ENCODE measurements at regions not wholly inside any gene's neighbourhood (a gene's known extent, or its start where the extent isn't known, plus 50 kb on each side); places are given as distances from the start of the nearest gene placed in this dataset.

DNA sequence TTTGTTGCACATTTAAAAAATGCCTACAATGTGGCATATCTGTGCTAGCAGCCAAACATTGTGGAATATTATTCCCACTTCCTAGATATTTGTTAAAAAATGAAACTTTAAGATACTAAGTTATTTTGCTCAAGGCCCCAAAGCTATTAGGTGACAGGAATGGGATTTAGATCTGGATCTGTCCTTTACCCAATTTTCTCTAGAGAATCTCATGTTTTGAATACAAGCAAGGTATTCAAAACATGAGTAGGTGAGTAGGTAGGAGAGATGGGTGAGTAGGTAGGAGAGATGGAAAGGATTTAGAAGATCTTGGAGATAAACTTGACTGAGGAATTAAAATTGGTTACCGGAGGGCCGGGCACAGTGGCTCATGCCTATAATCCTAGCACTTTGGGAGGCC lies 61.2 kb upstream of the AKIRIN2 start:
- Mint-ChIP-seq H3K4me3 (ENCODE audit: low read depth, unreplicated experiment) (no peak overlapping the region), H3K36me3 (ENCODE audit: insufficient read depth, unreplicated experiment) (no peaks in the 10 kb centered on the region), H3K9me3 (ENCODE audit: low read depth, unreplicated experiment) (peaks cover 2% of the 10 kb centered on the region), H3K27me3 (ENCODE audit: unreplicated experiment) (no peaks in the 10 kb centered on the region), H3K27ac (ENCODE audit: unreplicated experiment) (no peak overlapping the region), H3K4me1 (ENCODE audit: low read depth, unreplicated experiment) (no peaks in the 10 kb centered on the region)
- intact Hi-C loops (cut with micrococcal nuclease; ENCODE audit: unreplicated experiment): no loop called here
- TF ChIP-seq, protein P1, sequence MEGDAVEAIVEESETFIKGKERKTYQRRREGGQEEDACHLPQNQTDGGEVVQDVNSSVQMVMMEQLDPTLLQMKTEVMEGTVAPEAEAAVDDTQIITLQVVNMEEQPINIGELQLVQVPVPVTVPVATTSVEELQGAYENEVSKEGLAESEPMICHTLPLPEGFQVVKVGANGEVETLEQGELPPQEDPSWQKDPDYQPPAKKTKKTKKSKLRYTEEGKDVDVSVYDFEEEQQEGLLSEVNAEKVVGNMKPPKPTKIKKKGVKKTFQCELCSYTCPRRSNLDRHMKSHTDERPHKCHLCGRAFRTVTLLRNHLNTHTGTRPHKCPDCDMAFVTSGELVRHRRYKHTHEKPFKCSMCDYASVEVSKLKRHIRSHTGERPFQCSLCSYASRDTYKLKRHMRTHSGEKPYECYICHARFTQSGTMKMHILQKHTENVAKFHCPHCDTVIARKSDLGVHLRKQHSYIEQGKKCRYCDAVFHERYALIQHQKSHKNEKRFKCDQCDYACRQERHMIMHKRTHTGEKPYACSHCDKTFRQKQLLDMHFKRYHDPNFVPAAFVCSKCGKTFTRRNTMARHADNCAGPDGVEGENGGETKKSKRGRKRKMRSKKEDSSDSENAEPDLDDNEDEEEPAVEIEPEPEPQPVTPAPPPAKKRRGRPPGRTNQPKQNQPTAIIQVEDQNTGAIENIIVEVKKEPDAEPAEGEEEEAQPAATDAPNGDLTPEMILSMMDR (IDR thresholded peaks at IDR 0.05; ENCODE audit: unreplicated experiment): no peak
- CTCF ChIA-PET: interaction anchor here (0.7 kb wide), 1 partner anchor 85 kb away, joined by 5 read pairs; no protein-coding TSS in a partner anchor
- no peak for DNase-seq
- BruUV-seq (replicated peaks): no TSS peak

DNA sequence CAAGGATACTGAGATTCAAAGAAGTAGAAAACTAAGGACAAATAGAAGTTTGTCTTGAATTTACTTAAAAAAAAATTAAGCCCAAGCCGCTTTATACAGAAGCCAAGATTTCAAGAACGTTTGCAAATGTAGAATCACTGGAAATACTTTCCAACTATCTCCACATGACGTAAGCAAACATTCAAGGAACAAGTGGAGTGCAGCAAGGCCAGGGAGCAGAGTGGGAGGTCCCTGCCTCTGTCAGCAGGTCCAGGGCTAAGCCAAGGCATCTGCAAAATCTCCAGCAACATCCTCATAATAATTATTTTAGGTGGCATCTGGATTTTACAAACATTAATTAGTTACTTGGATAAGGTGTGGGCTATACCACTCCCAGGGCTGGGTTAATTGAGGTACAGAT lies 60.1 kb upstream of the AKIRIN2 start:
- no TSS peak for BruUV-seq (replicated peaks)
- Mint-ChIP-seq H3K27me3 (ENCODE audit: unreplicated experiment) (no peaks in the 10 kb centered on the region), H3K4me3 (ENCODE audit: low read depth, unreplicated experiment) (no peak overlapping the region), H3K9me3 (ENCODE audit: low read depth, unreplicated experiment) (peaks cover 2% of the 10 kb centered on the region), H3K27ac (ENCODE audit: unreplicated experiment) (no peak overlapping the region), H3K36me3 (ENCODE audit: insufficient read depth, unreplicated experiment) (no peaks in the 10 kb centered on the region), H3K4me1 (ENCODE audit: low read depth, unreplicated experiment) (no peaks in the 10 kb centered on the region)
- TF ChIP-seq, protein P1 (IDR thresholded peaks at IDR 0.05; ENCODE audit: unreplicated experiment): no peak
- intact Hi-C loops (cut with micrococcal nuclease; ENCODE audit: unreplicated experiment): no loop called here
- no peak for DNase-seq
- CTCF ChIA-PET: no interaction called here

DNA sequence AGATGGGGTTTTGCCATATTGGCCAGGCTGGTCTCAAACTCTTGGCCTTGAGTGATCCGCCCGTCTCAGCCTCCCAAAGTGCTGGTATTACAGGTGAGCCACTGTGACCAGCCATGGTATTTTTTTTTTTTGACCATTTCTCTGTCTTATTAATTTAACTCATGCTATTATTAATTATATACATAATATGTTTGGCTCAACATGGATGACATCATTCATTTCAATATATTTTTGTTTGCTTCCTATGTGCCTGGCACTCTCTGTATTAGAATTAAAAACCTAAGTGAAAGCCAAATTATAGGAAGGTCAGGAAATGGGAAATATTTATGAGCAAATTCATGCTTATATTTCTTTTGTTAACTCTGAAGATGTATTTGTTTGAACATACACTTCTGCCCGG lies 55.8 kb upstream of the AKIRIN2 start:
- TF ChIP-seq, protein P1 (IDR thresholded peaks at IDR 0.05; ENCODE audit: unreplicated experiment): no peak
- H3K36me3 Mint-ChIP-seq (ENCODE audit: insufficient read depth, unreplicated experiment): peaks cover 4% of the 10 kb centered on the region
- no peaks in the 10 kb centered on the region for H3K4me1 Mint-ChIP-seq (ENCODE audit: low read depth, unreplicated experiment)
- BruUV-seq (replicated peaks): no TSS peak
- DNase-seq: no peak
- intact Hi-C loops (cut with micrococcal nuclease; ENCODE audit: unreplicated experiment): no loop called here
- H3K27ac Mint-ChIP-seq (ENCODE audit: unreplicated experiment): no peak overlapping the region
- H3K27me3 Mint-ChIP-seq (ENCODE audit: unreplicated experiment): no peaks in the 10 kb centered on the region
- CTCF ChIA-PET: no interaction called here
- H3K4me3 Mint-ChIP-seq (ENCODE audit: low read depth, unreplicated experiment): no peak overlapping the region
- no peaks in the 10 kb centered on the region for H3K9me3 Mint-ChIP-seq (ENCODE audit: low read depth, unreplicated experiment)

DNA sequence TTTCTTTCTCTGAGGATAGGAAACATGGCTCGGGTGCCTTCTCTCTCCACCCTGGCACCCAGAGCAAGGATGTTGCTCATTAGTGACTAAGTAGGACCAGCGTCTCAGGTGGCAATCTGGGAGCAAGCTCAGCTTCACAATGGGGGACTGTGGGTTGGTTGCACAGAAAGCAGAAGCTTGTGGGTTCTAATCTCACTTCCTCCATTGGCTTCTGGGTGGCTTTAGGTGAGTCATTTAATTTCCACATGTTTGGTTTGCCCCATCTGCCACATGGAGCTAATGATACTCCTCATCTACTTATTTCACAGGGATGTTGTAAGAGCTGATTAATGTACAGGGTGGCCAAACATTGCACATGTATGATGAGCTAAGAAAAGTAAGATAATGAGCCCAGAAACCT lies 54.8 kb upstream of the AKIRIN2 start:
- no peak for DNase-seq
- BruUV-seq (replicated peaks): no TSS peak
- Mint-ChIP-seq H3K36me3 (ENCODE audit: insufficient read depth, unreplicated experiment) (peaks cover 4% of the 10 kb centered on the region), H3K9me3 (ENCODE audit: low read depth, unreplicated experiment) (no peaks in the 10 kb centered on the region), H3K27me3 (ENCODE audit: unreplicated experiment) (no peaks in the 10 kb centered on the region), H3K4me3 (ENCODE audit: low read depth, unreplicated experiment) (no peak overlapping the region), H3K27ac (ENCODE audit: unreplicated experiment) (no peak overlapping the region), H3K4me1 (ENCODE audit: low read depth, unreplicated experiment) (no peaks in the 10 kb centered on the region)
- TF ChIP-seq, protein P1 (IDR thresholded peaks at IDR 0.05; ENCODE audit: unreplicated experiment): no peak
- CTCF ChIA-PET: no interaction called here
- intact Hi-C loops (cut with micrococcal nuclease; ENCODE audit: unreplicated experiment): no loop called here
